Duodenal mucosa (tissue), 2 donors: ENCODE measurements at regions not wholly inside any gene's neighbourhood (a gene's known extent, or its start where the extent isn't known, plus 50 kb on each side); places are given as distances from the start of the nearest gene placed in this dataset.
"Not testable (repeated sequence)": the region's sequence is repeated elsewhere in the genome, so short reads cannot be mapped to it uniquely, and the experiment has no call there.

Experiments
- H3K27ac ChIP-seq: one replicate; pipeline ENCODE4 v1.7.0; 2013; ENCODE audit warnings: low read depth, low read length
- H3K27me3 ChIP-seq, 2 donors: one replicate each; pipeline ENCODE4 v1.7.0; 2013; ENCODE audit warnings: low read length in 2 of 2, control low read depth in 1 of 2; ENCODE audit not compliant: insufficient read depth in 2 of 2, control insufficient read depth in 1 of 2
- H3K36me3 ChIP-seq, 2 donors: one replicate each; pipeline ENCODE4 v1.7.0; 2013; ENCODE audit warnings: low read length in 2 of 2, control low read depth in 1 of 2; ENCODE audit not compliant: insufficient read depth in 2 of 2, control insufficient read depth in 1 of 2
- H3K4me1 ChIP-seq, 2 donors: one replicate each; pipeline ENCODE4 v1.7.0; 2013; ENCODE audit warnings: low read length in 2 of 2, control low read depth in 1 of 2; ENCODE audit not compliant: insufficient read depth in 2 of 2, control insufficient read depth in 1 of 2
- H3K4me3 ChIP-seq, 2 donors: one replicate each; pipeline ENCODE4 v1.7.0; 2013; ENCODE audit warnings: low read length in 2 of 2, low read depth in 1 of 2
- H3K9ac ChIP-seq, 2 donors: one replicate each; pipeline ENCODE4 v1.7.0; 2013; ENCODE audit warnings: low read length in 2 of 2, low read depth in 1 of 2
- H3K9me3 ChIP-seq, 2 donors: one replicate each; pipeline ENCODE4 v1.7.0; 2013; ENCODE audit warnings: low read length in 2 of 2, control low read depth in 1 of 2; ENCODE audit not compliant: control insufficient read depth in 1 of 2

DNA sequence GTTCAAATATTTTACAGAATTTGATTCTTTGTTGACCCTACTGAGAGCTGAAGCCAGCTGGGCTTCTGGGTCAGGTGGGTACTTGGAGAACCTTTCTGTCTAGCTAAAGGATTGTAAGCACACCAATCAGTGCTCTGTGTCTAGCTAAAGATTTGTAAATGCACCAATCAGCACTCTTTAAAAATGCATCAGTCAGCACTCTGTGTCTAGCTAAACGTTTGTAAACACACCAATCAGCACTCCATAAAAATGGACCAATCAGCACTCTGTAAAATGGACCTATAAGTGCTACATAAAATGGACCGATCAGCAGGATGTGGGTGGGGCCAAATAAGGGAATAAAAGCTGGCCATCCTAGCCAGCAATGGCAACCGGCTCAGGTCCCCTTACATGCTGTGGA lies 76.4 kb upstream of the TMSB4Y start:
- H3K9me3 ChIP-seq, H3K36me3 ChIP-seq, H3K9ac ChIP-seq, H3K4me1 ChIP-seq, H3K27me3 ChIP-seq, H3K4me3 ChIP-seq, H3K27ac ChIP-seq: not testable (repeated sequence)

DNA sequence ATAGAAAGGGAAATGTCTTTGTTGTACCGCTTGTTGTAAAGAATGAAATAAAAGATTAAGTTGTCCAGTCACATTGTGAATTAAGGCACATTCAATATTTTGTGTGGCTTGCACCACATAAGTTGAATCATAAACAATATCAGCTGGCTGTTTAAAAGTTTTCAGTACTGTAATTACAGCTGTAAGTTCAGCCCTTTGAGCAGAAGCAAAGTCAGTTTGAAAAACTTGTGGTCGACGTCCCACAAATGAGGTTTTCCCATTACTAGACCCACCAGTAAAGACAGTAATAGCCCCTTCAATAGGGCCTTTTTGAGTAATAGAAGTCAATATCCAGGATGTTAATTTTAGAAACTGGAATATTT lies 87.8 kb upstream of the TMSB4Y start:
- Histone ChIP-seq H3K4me3 (no peak overlapping the region), H3K27me3 (no peaks in the 10 kb centered on the region), H3K27ac (no peak overlapping the region), H3K4me1 (no peaks in the 10 kb centered on the region), H3K9ac (no peak overlapping the region), H3K9me3 (no peaks in the 10 kb centered on the region), H3K36me3 (no peaks in the 10 kb centered on the region)

DNA sequence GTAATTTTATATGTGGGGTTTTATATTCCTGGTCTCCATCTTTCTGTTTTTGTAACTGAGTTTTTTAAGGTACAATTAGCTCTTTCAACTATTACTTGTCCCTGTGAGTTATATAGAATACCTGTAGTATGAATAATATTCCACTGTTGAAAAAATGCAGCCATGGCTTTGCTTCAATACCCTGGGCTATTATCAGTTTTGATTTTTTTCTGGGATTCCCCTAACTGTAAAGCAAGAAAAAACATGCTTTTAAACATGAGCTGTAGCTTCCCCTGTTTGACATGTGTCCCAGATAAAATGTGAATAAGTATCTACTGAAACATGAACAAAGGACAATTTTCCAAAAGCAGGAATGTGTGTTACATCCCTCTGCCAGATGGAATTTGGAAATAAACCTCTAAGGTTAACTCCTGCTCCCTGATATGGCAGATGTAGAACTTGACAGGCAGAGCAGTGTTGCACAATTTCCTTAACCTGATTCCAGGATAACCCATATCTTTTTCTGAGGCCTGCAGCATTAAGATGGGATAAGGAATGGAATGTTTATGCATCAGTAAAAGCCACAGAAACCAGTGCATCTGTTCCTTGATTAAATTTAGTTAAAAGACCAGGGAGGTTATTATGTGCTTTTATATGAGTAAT lies 88.3 kb upstream of the TMSB4Y start:
- Histone ChIP-seq H3K4me3 (no peak overlapping the region), H3K36me3 (no peaks in the 10 kb centered on the region), H3K27ac (no peak overlapping the region), H3K9ac (no peak overlapping the region), H3K4me1 (no peaks in the 10 kb centered on the region), H3K27me3 (no peaks in the 10 kb centered on the region), H3K9me3 (no peaks in the 10 kb centered on the region)

DNA sequence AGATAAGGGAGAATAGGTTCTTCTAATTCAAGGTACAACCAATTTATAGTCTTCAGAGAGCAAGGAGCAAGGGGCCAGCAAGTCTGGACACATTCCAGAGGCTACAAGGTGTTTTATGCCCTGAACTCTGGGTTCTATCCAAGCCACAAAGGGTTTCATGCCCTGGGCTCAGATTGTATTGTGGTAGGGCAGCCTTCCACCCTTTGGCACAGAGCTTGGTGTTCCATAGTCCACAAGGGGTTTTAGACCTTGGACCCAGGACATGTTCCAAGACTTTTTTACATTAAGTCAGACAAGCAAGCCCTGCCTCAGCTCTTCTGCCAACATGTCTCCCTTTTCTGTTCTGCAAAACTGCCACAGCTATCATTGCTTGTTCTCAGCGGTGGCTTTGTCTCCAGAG lies 90.8 kb upstream of the TMSB4Y start:
- H3K27me3 ChIP-seq = no peaks in the 10 kb centered on the region
- H3K27ac ChIP-seq = no peak overlapping the region
- no peaks in the 10 kb centered on the region for H3K9me3 ChIP-seq
- H3K4me3 ChIP-seq = no peak overlapping the region
- H3K36me3 ChIP-seq = no peaks in the 10 kb centered on the region
- no peaks in the 10 kb centered on the region for H3K4me1 ChIP-seq
- no peak overlapping the region for H3K9ac ChIP-seq

DNA sequence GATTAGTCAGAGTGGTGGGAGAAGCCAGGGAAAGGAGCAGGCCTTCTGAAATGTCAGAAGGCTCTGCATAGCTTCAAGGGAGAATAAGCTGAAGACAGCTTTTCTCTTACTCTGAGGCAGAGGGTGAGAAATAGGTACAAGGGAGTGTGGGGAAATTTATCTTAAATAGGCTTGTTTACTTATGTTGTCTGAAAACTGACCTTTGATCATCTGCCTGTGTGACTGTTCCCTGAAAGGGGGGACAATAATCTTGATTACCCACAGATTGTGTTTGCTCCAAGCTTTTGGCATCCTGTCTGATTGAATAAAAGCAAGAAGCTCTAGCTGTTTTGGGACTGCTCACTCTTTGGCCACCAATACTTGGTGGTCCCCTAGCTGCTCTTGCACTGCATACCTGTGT lies 91.7 kb upstream of the TMSB4Y start:
- H3K27me3 ChIP-seq = no peaks in the 10 kb centered on the region
- H3K4me1 ChIP-seq = no peaks in the 10 kb centered on the region

DNA sequence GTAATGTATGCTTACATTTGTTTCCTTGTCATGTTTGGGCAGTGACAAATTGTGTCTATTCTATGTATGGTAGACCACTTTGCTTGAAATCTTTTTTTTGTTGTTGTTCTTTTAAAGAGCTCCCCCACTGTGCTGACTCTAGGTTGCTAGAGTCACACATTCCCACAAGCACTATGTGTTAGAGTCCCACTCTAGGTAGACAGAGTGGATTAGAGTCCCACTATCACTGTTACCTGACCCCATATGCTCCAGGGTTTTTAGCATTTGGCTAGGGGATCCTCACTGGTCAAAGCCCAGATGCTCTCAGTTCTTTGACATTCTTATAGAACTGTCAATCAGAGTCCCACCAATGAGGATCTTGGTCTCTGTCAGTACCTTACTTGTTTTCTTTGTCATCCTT lies 111.2 kb upstream of the TMSB4Y start:
- Histone ChIP-seq H3K27ac (no peak overlapping the region), H3K4me3 (no peak overlapping the region), H3K27me3 (no peaks in the 10 kb centered on the region), H3K36me3 (no peaks in the 10 kb centered on the region), H3K9me3 (no peaks in the 10 kb centered on the region), H3K4me1 (no peaks in the 10 kb centered on the region), H3K9ac (no peak overlapping the region)

More for the DNA sequence above, 91.7 kb upstream of the TMSB4Y start:
- Histone ChIP-seq H3K36me3 (no peaks in the 10 kb centered on the region), H3K4me3 (no peak overlapping the region), H3K9me3 (no peaks in the 10 kb centered on the region), H3K27ac (no peak overlapping the region), H3K9ac (no peak overlapping the region)

DNA sequence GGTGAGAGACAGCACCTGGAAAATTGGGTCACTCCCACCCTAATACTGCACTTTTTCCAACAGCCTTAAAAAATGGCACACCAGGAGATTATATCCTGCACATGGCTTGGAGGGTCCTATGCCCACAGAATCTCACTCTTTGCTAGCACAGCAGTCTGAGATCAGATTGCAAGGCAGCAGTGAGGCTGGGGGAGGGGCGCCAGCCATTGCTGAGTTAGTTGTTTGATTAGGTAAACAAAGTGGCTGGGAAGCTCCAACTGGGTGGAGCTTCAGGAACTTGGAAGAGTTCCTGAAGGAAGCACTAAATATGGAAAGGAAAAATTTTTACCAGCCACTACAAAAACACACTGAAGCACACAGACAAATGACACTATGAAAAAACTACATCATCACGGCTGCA lies 91.1 kb upstream of the UTY start:
- not testable (repeated sequence) for H3K9ac ChIP-seq, H3K27ac ChIP-seq, H3K9me3 ChIP-seq, H3K27me3 ChIP-seq, H3K4me1 ChIP-seq, H3K4me3 ChIP-seq, H3K36me3 ChIP-seq

DNA sequence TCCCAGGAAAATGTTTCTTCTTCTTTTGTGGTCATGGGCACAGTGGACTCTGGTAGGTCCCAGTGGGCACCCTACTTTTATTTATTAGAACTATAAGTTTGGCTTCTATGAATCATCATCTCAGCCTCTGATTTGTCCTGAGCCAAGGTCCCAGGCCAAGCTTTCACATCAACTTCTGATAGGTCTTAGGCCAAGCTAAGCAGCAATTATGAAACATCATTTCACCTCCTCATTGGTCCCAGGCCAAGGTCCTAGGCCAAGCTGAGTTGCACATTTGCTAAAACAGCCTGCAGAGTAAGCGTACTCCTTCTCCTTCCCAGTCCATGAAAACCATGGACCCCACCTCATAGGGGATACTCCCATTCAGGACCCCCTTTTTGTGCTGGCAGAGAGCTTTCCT lies 87.4 kb upstream of the UTY start:
- H3K9ac ChIP-seq = no peak overlapping the region
- no peaks in the 10 kb centered on the region for H3K36me3 ChIP-seq
- H3K9me3 ChIP-seq = no peaks in the 10 kb centered on the region
- H3K27me3 ChIP-seq = no peaks in the 10 kb centered on the region
- H3K4me1 ChIP-seq = no peaks in the 10 kb centered on the region
- H3K27ac ChIP-seq = no peak overlapping the region
- H3K4me3 ChIP-seq = no peak overlapping the region

DNA sequence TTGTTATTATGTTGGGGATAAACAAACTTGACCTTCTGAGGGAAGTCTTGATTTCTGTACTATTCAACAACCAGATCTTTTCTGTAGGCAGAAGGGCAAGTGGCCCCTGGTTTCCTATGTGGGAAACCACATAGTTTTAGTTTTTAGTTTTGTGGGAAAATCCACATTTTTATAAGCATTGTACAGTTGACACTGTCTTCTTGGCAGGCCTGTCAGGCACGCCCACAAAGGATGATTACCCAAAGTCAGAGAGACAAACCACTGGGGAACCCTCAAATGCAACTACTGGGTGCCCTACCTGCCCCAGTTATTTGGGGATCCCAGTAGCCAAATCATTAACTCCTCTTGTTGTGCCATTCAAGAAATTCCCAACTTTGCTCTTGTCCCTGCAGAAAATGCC lies 75.1 kb upstream of the UTY start:
- no peaks in the 10 kb centered on the region for H3K36me3 ChIP-seq
- no peaks in the 10 kb centered on the region for H3K9me3 ChIP-seq
- H3K4me1 ChIP-seq = no peaks in the 10 kb centered on the region
- H3K27me3 ChIP-seq = no peaks in the 10 kb centered on the region
- H3K4me3 ChIP-seq = no peak overlapping the region
- no peak overlapping the region for H3K27ac ChIP-seq
- no peak overlapping the region for H3K9ac ChIP-seq

DNA sequence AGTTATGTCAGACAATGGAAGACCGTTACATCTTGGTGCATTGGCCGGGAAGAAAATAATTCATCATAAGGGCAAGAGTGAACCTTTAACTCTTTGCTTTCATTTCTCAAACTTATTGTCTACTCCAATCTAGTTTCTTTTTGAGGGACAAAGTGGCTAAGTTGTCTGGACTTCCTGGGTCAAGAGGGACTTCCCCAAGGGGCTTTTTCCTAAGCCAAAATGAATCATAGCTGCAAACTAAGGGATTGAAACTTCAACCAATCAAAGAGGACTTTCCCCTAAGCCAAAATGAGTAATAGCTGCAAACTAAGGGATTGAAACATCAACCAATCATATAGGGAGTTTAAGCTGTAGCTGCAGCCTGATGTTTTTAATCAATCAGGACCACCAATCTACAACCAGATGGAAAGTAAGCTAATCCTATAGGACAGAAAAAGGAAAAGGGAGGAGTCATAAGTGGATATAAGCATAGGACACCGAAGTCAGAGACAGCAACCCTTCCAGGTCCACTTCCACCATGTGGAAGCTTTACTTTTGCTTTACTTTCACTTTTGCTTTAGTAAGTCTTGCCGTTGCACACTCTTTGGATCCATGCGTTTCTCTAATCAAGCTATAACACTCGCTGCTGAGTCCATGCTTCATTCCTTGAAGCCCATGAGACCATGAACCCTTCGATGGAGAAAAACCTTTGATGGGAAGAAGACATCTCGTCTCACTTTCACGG lies 72.7 kb upstream of the UTY start:
- H3K27me3 ChIP-seq = no peaks in the 10 kb centered on the region
- H3K27ac ChIP-seq = no peak overlapping the region
- H3K4me3 ChIP-seq = peak overlapping the region in 1 of 2 donors; percentile 14
- H3K4me1 ChIP-seq = no peaks in the 10 kb centered on the region
- H3K36me3 ChIP-seq = no peaks in the 10 kb centered on the region
- H3K9me3 ChIP-seq = no peaks in the 10 kb centered on the region
- H3K9ac ChIP-seq = no peak overlapping the region
